ENCODE measurements at regions not wholly inside any gene's neighbourhood (a gene's known extent, or its start where the extent isn't known, plus 50 kb on each side); places are given as distances from the start of the nearest gene placed in this dataset.

DNA sequence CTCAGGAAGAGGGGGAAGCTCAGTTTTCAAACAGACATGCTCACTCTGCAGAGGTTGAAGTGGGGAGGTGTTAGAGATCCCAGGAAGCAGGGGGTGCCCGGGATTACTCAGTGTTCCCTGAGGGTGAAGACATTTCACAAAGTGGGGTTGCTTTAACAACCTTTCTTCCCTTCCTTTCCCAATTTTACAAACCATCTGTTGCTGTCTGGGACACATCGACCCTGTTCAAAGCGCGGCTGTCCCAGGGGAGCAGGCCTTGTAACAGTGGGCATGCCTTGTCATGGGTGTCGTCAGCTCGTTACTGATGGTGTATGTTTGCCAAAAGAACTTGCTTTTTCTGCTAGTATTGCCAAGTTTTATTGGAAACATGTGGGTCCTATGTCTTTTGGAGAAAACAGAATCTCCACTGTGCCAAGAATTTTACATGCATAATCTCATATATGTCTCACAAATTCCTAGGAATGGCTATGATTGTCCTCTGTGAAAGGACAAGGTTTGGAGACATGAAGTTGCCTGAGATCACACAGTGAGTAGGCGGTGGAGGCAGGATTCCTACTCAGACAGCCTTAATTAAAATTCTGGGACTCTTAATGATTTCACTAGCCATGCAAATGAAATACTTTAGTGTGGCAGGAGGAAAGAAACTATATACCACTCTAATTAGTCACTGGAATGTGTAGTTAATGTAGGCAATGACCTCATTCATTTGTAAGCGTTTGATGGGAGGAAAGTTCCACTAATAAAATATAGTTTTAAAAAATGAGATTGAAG, 198.9 kb downstream of the NXNL2 start:
- TF ChIP-seq, protein P1, sequence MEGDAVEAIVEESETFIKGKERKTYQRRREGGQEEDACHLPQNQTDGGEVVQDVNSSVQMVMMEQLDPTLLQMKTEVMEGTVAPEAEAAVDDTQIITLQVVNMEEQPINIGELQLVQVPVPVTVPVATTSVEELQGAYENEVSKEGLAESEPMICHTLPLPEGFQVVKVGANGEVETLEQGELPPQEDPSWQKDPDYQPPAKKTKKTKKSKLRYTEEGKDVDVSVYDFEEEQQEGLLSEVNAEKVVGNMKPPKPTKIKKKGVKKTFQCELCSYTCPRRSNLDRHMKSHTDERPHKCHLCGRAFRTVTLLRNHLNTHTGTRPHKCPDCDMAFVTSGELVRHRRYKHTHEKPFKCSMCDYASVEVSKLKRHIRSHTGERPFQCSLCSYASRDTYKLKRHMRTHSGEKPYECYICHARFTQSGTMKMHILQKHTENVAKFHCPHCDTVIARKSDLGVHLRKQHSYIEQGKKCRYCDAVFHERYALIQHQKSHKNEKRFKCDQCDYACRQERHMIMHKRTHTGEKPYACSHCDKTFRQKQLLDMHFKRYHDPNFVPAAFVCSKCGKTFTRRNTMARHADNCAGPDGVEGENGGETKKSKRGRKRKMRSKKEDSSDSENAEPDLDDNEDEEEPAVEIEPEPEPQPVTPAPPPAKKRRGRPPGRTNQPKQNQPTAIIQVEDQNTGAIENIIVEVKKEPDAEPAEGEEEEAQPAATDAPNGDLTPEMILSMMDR (IDR thresholded peaks at IDR 0.05) = no peak
- TF ChIP-seq POLR2AphosphoS5 (IDR thresholded peaks at IDR 0.05) (no peak), EP300 (IDR thresholded peaks at IDR 0.05; ENCODE audit: low read depth) (no peak), POLR2A (IDR thresholded peaks at IDR 0.05) (no peak)

Data from transverse colon (tissue), 4 donors.